RWPE2 (cell line): ENCODE measurements at regions not wholly inside any gene's neighbourhood (a gene's known extent, or its start where the extent isn't known, plus 50 kb on each side); places are given as distances from the start of the nearest gene placed in this dataset.

Source experiments
- ATAC-seq: fragments of 200-7000 bp; cut with Tn5 transposase; 3 replicates; pipeline ENCODE4 v1.9.1; 2021; ENCODE audit warnings: low read depth
- DNase-seq: peaks from one replicate; pipeline ENCODE4 v3.0.0-alpha.2; 2020; ENCODE audit warnings: low spot score
- H3K27ac ChIP-seq: fragments of 450-650 bp; 2 replicates; pipeline ENCODE4 v1.5.1; 2017; ENCODE audit warnings: mild to moderate bottlenecking; ENCODE audit not compliant: poor library complexity, severe bottlenecking
- H3K27me3 ChIP-seq: fragments of 250-450 bp; sonication (Bioruptor Pico); 2 replicates; pipeline ENCODE4 v1.5.1; 2021; ENCODE audit warnings: mild to moderate bottlenecking, moderate library complexity; ENCODE audit not compliant: insufficient read depth, poor library complexity, severe bottlenecking
- H3K36me3 ChIP-seq: fragments of 250-450 bp; sonication (Bioruptor Pico); 2 replicates; pipeline ENCODE4 v1.5.1; 2020; ENCODE audit warnings: low read depth, mild to moderate bottlenecking, moderate library complexity
- H3K4me1 ChIP-seq: fragments of 250-450 bp; sonication (Bioruptor Pico); 2 replicates; pipeline ENCODE4 v1.5.1; 2021; ENCODE audit warnings: mild to moderate bottlenecking, moderate library complexity; ENCODE audit not compliant: insufficient read depth, poor library complexity, severe bottlenecking
- H3K4me3 ChIP-seq: fragments of 250-450 bp; sonication (Bioruptor Pico); 2 replicates; pipeline ENCODE4 v1.5.1; 2021; ENCODE audit warnings: mild to moderate bottlenecking, moderate library complexity; ENCODE audit not compliant: severe bottlenecking
- H3K9me3 ChIP-seq: fragments of 250-450 bp; sonication (Bioruptor Pico); 2 replicates; pipeline ENCODE4 v1.5.1; 2021; ENCODE audit warnings: mild to moderate bottlenecking, moderate library complexity; ENCODE audit not compliant: severe bottlenecking
- TF ChIP-seq, protein P1 (sequence below): fragments of 450-650 bp; IDR thresholded peaks from one replicate; pipeline ENCODE4 v1.5.1; 2017; ENCODE audit warnings: mild to moderate bottlenecking, moderate library complexity; ENCODE audit not compliant: poor library complexity, severe bottlenecking

DNA sequence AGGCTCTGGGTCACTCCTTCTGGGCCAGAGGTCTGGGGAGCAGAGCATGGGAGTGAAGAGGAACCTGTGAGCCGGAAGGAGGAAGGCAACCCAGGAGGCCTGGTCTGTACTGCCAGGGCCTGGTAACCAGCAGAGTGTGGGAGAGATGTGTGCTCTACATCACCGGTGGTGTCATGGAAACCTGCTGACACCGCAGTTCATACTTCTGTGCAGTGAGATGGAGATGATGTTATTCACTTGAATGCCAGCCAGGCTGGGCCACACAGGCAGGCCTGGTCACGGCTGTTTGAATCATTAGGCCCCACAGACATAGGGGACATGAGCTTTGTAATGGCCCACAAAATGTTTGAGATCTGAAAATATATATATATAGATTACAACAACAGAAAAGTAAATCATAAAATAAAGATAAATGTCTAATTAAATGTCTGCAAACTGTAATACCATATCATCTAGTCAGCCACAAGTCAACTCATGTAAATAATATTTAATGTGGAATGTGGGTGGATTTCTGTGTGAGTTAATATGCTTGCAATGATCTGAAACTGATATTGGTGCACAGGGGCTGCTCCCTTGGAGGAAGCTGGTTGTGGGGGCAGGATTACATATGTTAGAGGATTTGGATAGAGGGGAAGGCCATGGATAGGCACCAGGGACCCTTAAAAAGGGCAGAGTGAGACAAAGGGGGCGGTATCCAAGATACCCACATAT is 108.5 kb upstream of the PFN2 start:
- H3K36me3 ChIP-seq: no peaks in the 10 kb centered on the region
- ATAC-seq (peak; percentile 75), DNase-seq (peak; percentile 70)
- H3K4me3 ChIP-seq: no peak overlapping the region
- no peaks in the 10 kb centered on the region for H3K9me3 ChIP-seq
- TF ChIP-seq, protein P1, sequence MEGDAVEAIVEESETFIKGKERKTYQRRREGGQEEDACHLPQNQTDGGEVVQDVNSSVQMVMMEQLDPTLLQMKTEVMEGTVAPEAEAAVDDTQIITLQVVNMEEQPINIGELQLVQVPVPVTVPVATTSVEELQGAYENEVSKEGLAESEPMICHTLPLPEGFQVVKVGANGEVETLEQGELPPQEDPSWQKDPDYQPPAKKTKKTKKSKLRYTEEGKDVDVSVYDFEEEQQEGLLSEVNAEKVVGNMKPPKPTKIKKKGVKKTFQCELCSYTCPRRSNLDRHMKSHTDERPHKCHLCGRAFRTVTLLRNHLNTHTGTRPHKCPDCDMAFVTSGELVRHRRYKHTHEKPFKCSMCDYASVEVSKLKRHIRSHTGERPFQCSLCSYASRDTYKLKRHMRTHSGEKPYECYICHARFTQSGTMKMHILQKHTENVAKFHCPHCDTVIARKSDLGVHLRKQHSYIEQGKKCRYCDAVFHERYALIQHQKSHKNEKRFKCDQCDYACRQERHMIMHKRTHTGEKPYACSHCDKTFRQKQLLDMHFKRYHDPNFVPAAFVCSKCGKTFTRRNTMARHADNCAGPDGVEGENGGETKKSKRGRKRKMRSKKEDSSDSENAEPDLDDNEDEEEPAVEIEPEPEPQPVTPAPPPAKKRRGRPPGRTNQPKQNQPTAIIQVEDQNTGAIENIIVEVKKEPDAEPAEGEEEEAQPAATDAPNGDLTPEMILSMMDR: no peak
- no peaks in the 10 kb centered on the region for H3K27me3 ChIP-seq
- peak overlapping the region; percentile 81 for H3K27ac ChIP-seq
- H3K4me1 ChIP-seq: peaks cover 50% of the 10 kb centered on the region

DNA sequence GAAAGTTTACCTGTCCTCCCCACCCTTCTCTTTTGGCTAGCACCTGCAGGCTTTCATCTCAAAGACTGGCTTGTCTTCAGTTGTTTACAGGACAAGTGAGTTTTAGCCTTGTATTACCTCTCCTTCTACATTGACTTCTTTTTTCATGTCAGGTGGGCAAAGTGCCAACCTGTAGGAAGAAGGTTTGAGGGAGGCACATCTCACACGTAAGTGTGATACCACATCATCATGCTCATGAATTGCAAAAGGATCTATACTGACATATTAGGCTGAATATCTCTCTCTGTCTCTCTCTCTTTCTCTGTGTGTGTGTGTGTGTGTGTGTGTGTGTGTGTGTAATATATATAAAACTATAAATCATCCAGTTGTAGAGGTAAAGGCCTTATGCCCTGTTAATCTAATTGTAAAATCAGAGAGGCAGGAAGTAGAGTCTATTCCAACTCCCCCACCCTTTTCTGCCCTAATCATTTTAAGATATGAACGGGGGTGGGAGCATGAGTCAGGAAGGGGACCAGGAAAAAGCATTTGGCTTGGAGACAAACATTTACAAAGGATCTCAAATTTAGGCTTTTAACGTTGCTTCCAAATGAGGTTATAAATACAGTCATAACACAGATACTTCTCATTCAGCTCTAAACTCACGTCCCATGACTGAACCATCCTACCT is 107.0 kb upstream of the PFN2 start:
- DNase-seq (no peak), ATAC-seq (no peak)
- Histone ChIP-seq H3K36me3 (no peaks in the 10 kb centered on the region), H3K27me3 (no peaks in the 10 kb centered on the region), H3K4me3 (no peak overlapping the region), H3K9me3 (no peaks in the 10 kb centered on the region), H3K4me1 (peaks cover 52% of the 10 kb centered on the region), H3K27ac (peak overlapping the region; percentile 81)
- TF ChIP-seq, protein P1: no peak

DNA sequence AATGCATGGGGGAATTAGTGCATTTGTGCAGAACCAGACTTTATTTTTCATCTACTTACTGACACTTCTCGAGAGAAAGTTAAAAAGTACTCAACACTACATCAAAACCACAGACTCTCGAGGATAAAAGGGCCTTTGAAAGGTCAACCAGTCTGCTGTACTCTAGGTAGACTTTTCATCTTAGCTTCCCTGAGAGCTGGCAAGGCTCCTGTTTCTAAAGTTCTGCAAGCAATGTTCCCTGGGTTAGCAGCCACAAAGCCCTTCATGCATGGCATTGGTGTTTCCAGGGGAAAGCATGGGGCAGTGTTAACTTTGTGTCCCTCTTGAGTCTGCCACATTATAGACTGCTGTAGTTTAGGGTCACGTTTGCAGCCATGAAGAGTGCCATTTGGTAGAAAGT is 106.4 kb upstream of the PFN2 start:
- TF ChIP-seq, protein P1: no peak
- ATAC-seq (no peak), DNase-seq (no peak)
- H3K36me3 ChIP-seq: no peaks in the 10 kb centered on the region
- H3K27me3 ChIP-seq: no peaks in the 10 kb centered on the region
- H3K4me3 ChIP-seq: no peak overlapping the region
- no peaks in the 10 kb centered on the region for H3K9me3 ChIP-seq
- peak overlapping the region; percentile 81 for H3K27ac ChIP-seq
- H3K4me1 ChIP-seq: peaks cover 49% of the 10 kb centered on the region

DNA sequence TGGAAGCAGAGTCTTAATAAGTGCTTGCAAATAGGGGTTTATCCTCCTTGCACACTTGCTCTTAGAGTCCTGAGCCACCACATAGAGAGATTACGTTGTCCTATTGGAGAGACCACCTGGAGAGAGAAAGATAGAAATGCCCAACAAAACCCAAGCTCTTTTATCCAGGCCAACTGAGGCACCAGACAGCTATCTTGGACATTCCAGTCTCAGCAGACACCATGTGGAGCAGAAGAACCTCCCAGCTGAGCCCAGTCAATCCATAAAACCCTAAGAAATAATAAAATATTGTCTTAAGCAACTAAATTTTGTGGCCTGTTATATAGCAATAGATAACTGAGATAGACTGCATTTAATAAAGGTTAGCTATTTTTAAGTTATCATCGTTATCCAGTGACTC is 105.7 kb upstream of the PFN2 start:
- TF ChIP-seq, protein P1: no peak
- no peaks in the 10 kb centered on the region for H3K9me3 ChIP-seq
- DNase-seq: no peak
- no peak overlapping the region for H3K27ac ChIP-seq
- no peak overlapping the region for H3K4me3 ChIP-seq
- no peaks in the 10 kb centered on the region for H3K36me3 ChIP-seq
- peaks cover 45% of the 10 kb centered on the region for H3K4me1 ChIP-seq
- ATAC-seq: no peak
- no peaks in the 10 kb centered on the region for H3K27me3 ChIP-seq

DNA sequence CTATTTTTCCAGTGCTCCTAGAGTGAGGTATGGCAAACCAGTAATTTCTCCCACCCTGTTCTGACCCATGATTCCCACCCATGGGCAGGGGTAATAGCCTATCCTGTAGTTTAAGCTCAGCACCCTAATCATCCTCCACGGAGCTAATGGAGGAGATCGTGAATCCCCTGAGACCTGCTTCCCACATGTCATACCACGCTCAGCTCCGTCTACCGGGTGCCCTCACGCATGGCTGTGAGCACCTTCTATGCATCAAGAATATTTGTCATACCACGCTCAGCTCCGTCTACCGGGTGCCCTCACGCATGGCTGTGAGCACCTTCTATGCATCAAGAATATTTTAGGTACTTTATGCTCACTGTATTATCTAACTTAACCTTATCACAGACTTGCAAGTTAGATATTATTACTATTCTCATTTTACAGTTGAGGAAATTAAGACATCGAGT is 104.7 kb upstream of the PFN2 start:
- H3K9me3 ChIP-seq: no peaks in the 10 kb centered on the region
- TF ChIP-seq, protein P1: no peak
- peaks cover 35% of the 10 kb centered on the region for H3K4me1 ChIP-seq
- H3K36me3 ChIP-seq: no peaks in the 10 kb centered on the region
- H3K27ac ChIP-seq: no peak overlapping the region
- ATAC-seq (no peak), DNase-seq (no peak)
- no peak overlapping the region for H3K4me3 ChIP-seq
- H3K27me3 ChIP-seq: no peaks in the 10 kb centered on the region
